Heart right ventricle (tissue), 16 donors: ENCODE measurements at regions not wholly inside any gene's neighbourhood (a gene's known extent, or its start where the extent isn't known, plus 50 kb on each side); places are given as distances from the start of the nearest gene placed in this dataset.

Experiments used
- ATAC-seq, 8 donors: fragments of 200-7000 bp; cut with Tn5 transposase; one replicate each; pipeline ENCODE4 v1.9.1; 2020; ENCODE audit warnings: mild to moderate bottlenecking in 8 of 8, moderate library complexity in 8 of 8, moderate number of reproducible peaks in 1 of 8
- DNase-seq, 2 donors: peaks; one replicate each; pipeline ENCODE4 v3.0.0-alpha.2; 2020
- H3K27ac ChIP-seq, 10 donors: fragments of 200-600 bp; sonication (generic) in 2 of 10; one replicate each; pipeline versions ENCODE4 v1.5.0 to v1.8.0; 2020 to 2022; ENCODE audit warnings: mild to moderate bottlenecking in 3 of 10
- H3K27me3 ChIP-seq, 7 donors: fragments of 200-600 bp; one replicate each; pipeline ENCODE4 v1.8.0; 2021 to 2022; ENCODE audit warnings: mild to moderate bottlenecking in 2 of 7
- H3K36me3 ChIP-seq, 9 donors: fragments of 200-600 bp; sonication (generic) in 1 of 9; one replicate each; pipeline versions ENCODE4 v1.5.0 to v1.8.0; 2020 to 2022; ENCODE audit warnings: mild to moderate bottlenecking in 2 of 9
- H3K4me1 ChIP-seq, 9 donors: fragments of 200-600 bp; sonication (generic) in 1 of 9; one replicate each; pipeline versions ENCODE4 v1.5.0 to v1.8.0; 2020 to 2022; ENCODE audit warnings: mild to moderate bottlenecking in 4 of 9
- H3K4me3 ChIP-seq, 10 donors: fragments of 200-600 bp; sonication (generic) in 2 of 10; one replicate each; pipeline versions ENCODE4 v1.5.0 to v1.8.0; 2020 to 2022; ENCODE audit warnings: mild to moderate bottlenecking in 7 of 10, moderate library complexity in 2 of 10
- H3K9me3 ChIP-seq, 11 donors: fragments of 200-600 bp in 10 of 11; sonication (generic) in 2 of 11; one replicate each; pipeline versions ENCODE4 v1.5.0 to v1.8.0; 2013 to 2022; ENCODE audit warnings: mild to moderate bottlenecking in 2 of 11, control low read depth in 1 of 11, moderate library complexity in 1 of 11
- CTCF ChIP-seq, 9 donors: fragments of 200-600 bp; sonication (generic) in 2 of 9; IDR thresholded peaks; one replicate each; pipeline versions ENCODE4 v1.5.0 to v1.8.0; 2021 to 2022; ENCODE audit warnings: antibody characterized with exemption in 9 of 9, mild to moderate bottlenecking in 5 of 9, moderate library complexity in 1 of 9
- WGBS, 2 donors: extraction: QIAGEN DNeasy Blood & Tissue Kit; methylation state at CpG; one replicate each; pipeline ENCODE4 v1.1.7; 2013; ENCODE audit warnings: inconsistent platforms in 1 of 2; 5-methylcytosine and 5-hydroxymethylcytosine counted together
- intact Hi-C, 10 donors: fragments of 100-400 bp; cut with DNase I; formaldehyde crosslinking; loops; one replicate each; pipeline versions ENCODE4 v1.11.1 to v1.14.2; 2022
- donor health status: Arrhythmogenic right ventricular cardiomyopathy.
- donor health status: ischemic (EF 13 %, LVEDD 7.1; RV severe dilation, severe dysfunction).
- donor health status: healthy with polysubstance abuse.
- donor health status: DM: no; HTN: yes; CAD: no.
- donor health status: DM: no; HTN: no; CAD: no.
- donor health status: ischemic (EF 25% LVEDD 6.9; RV normal size, moderate dysfunction).
- donor health status: ischemic (EF 25% LVEDD 5.7; RV mildly dilated, moderate dysfunction).
- donor health status: healthy.
- donor health status: DM: yes; HTN: yes; CAD: no.
- donor health status: Ischemic cardiomyopathy.
- donor health status: ischemic (EF 35%, LVEDD 5.7; RV mildly dilated, moderate dysfunction).
- donor health status: nonischemic (EF 11% LVEDD 7.7; RV severe dilation, severe dysfunction).
- donor health status: DM: yes; HTN: yes; CAD: no.
- donor health status: PGD.
- donor health status: ischemic (EF 29% LVEDD 5.4; RV normal size, mild dysfunction).
- donor health status: nonischemic (EF 23%, LVEDD 6.1; RV moderate dilation, normal function).

- DNase-seq: no peak
- Histone ChIP-seq H3K27me3 (no peaks in the 10 kb centered on the region), H3K36me3 (no peaks in the 10 kb centered on the region), H3K9me3 (no peaks in the 10 kb centered on the region), H3K27ac (no peak overlapping the region), H3K4me1 (no peaks in the 10 kb centered on the region), H3K4me3 (no peak overlapping the region)
- TF ChIP-seq CTCF (IDR thresholded peaks at IDR 0.05): no peak
- no peak for ATAC-seq
- 73 to 81% methylated on average over 5 of the region's 5 CpGs for WGBS, 2 donors
- intact Hi-C loops: no loop called here
Observed at GRCh38 chr9:100911273-100911672, 117.3 kb upstream of the PLPPR1 start.

- Histone ChIP-seq H3K36me3 (no peaks in the 10 kb centered on the region), H3K9me3 (no peaks in the 10 kb centered on the region), H3K27me3 (no peaks in the 10 kb centered on the region), H3K4me1 (no peaks in the 10 kb centered on the region), H3K27ac (no peak overlapping the region), H3K4me3 (no peak overlapping the region)
- DNase-seq (no peak), ATAC-seq (no peak)
- no peak for TF ChIP-seq CTCF (IDR thresholded peaks at IDR 0.05)
- 39 to 68% methylated on average over 1 of the region's 1 CpG for WGBS, 2 donors
- intact Hi-C loops: no loop called here
Observed at GRCh38 chr9:100913257-100913656, 115.3 kb upstream of the PLPPR1 start.

GRCh38 chr9:100914266-100914665 lies 114.3 kb upstream of the PLPPR1 start:
- no peak for TF ChIP-seq CTCF (IDR thresholded peaks at IDR 0.05)
- Histone ChIP-seq H3K4me1 (no peaks in the 10 kb centered on the region), H3K36me3 (no peaks in the 10 kb centered on the region), H3K27ac (no peak overlapping the region), H3K27me3 (no peaks in the 10 kb centered on the region), H3K4me3 (no peak overlapping the region), H3K9me3 (no peaks in the 10 kb centered on the region)
- no peak for ATAC-seq
- intact Hi-C loops: no loop called here
- 84% methylated on average over 3 of the region's 3 CpGs for WGBS, 2 donors
- no peak for DNase-seq

GRCh38 chr9:100919506-100919905 lies 109.0 kb upstream of the PLPPR1 start:
- intact Hi-C loops: no loop called here
- Histone ChIP-seq H3K4me3 (no peak overlapping the region), H3K36me3 (no peaks in the 10 kb centered on the region), H3K9me3 (no peaks in the 10 kb centered on the region), H3K27me3 (no peaks in the 10 kb centered on the region), H3K4me1 (no peaks in the 10 kb centered on the region), H3K27ac (no peak overlapping the region)
- 93 to 94% methylated on average over 3 of the region's 3 CpGs for WGBS, 2 donors
- DNase-seq: no peak
- TF ChIP-seq CTCF (IDR thresholded peaks at IDR 0.05): no peak
- no peak for ATAC-seq

- Histone ChIP-seq H3K27me3 (no peaks in the 10 kb centered on the region), H3K4me3 (no peak overlapping the region), H3K9me3 (no peaks in the 10 kb centered on the region), H3K36me3 (no peaks in the 10 kb centered on the region), H3K4me1 (no peaks in the 10 kb centered on the region), H3K27ac (no peak overlapping the region)
- no peak for TF ChIP-seq CTCF (IDR thresholded peaks at IDR 0.05)
- 69 to 75% methylated on average over 2 of the region's 2 CpGs for WGBS, 2 donors
- ATAC-seq (no peak), DNase-seq (no peak)
- intact Hi-C loops: no loop called here
Observed at GRCh38 chr9:100926366-100926765, 102.2 kb upstream of the PLPPR1 start.
